ENCODE measurements at regions not wholly inside any gene's neighbourhood (a gene's known extent, or its start where the extent isn't known, plus 50 kb on each side); places are given as distances from the start of the nearest gene placed in this dataset.

GRCh38 chr12:53838978-53839377, 87.2 kb upstream of the CISTR start:
- no peak for TF ChIP-seq HDGF (IDR thresholded peaks at IDR 0.05; ENCODE audit: borderline replicate concordance)
- TF ChIP-seq ARNT (IDR thresholded peaks at IDR 0.05), result no peak
- no peak for TF ChIP-seq FOXK2 (IDR thresholded peaks at IDR 0.05)
- TF ChIP-seq SUZ12 (IDR thresholded peaks at IDR 0.05), result no peak
- TF ChIP-seq L3MBTL2 (conservative IDR thresholded peaks at IDR 0.05), result no peak
- TF ChIP-seq FOXM1 (IDR thresholded peaks at IDR 0.05; ENCODE audit: borderline replicate concordance), result no peak
- TF ChIP-seq SP1 (IDR thresholded peaks at IDR 0.05), result no peak
- no peak for TF ChIP-seq TARDBP (IDR thresholded peaks at IDR 0.05)
- TF ChIP-seq BHLHE40 (IDR thresholded peaks at IDR 0.05; ENCODE audit: borderline replicate concordance), result no peak

All from HEK293T (cell line).